Kidney capillary endothelial cell (primary cell): ENCODE measurements at regions not wholly inside any gene's neighbourhood (a gene's known extent, or its start where the extent isn't known, plus 50 kb on each side); places are given as distances from the start of the nearest gene placed in this dataset.
A peak's percentile ranks its signal among the peaks of the same experiment; 100 is the strongest.

Source experiments
- DNase-seq: peaks from one replicate; pipeline ENCODE4 v3.0.0-alpha.2; 2018; ENCODE audit warnings: low spot score

- no peak for DNase-seq
Observed at GRCh38 chr12:78406828-78407227, 457.7 kb upstream of the SYT1 start.

- DNase-seq, result no peak
Observed at GRCh38 chr12:78407722-78408121, 456.9 kb upstream of the SYT1 start.

GRCh38 chr12:78414071-78414470 lies 450.5 kb upstream of the SYT1 start:
- DNase-seq, result no peak

- no peak for DNase-seq
Observed at GRCh38 chr12:78418919-78419318, 445.7 kb upstream of the SYT1 start.

- DNase-seq, result no peak
Observed at GRCh38 chr12:78419513-78419912, 445.1 kb upstream of the SYT1 start.

- no peak for DNase-seq
Observed at GRCh38 chr12:78420991-78421390, 443.6 kb upstream of the SYT1 start.

GRCh38 chr12:78430551-78430950 lies 434.0 kb upstream of the SYT1 start:
- DNase-seq, result no peak

GRCh38 chr12:78431931-78432330 lies 432.6 kb upstream of the SYT1 start:
- DNase-seq, result no peak

- no peak for DNase-seq
Observed at GRCh38 chr12:78439666-78440065, 424.9 kb upstream of the SYT1 start.

- no peak for DNase-seq
Observed at GRCh38 chr12:78441737-78442453, 422.7 kb upstream of the SYT1 start.

GRCh38 chr12:78442454-78442801 lies 422.1 kb upstream of the SYT1 start:
- no peak for DNase-seq

GRCh38 chr12:78446555-78446954 lies 418.0 kb upstream of the SYT1 start:
- no peak for DNase-seq

GRCh38 chr12:78447373-78447772 lies 417.2 kb upstream of the SYT1 start:
- no peak for DNase-seq

GRCh38 chr12:78448692-78449091 lies 415.9 kb upstream of the SYT1 start:
- no peak for DNase-seq

- DNase-seq, result no peak
Observed at GRCh38 chr12:78455991-78456390, 408.6 kb upstream of the SYT1 start.

- no peak for DNase-seq
Observed at GRCh38 chr12:78457938-78458337, 406.6 kb upstream of the SYT1 start.

GRCh38 chr12:78470354-78471195 lies 394.0 kb upstream of the SYT1 start:
- DNase-seq, result peak; percentile 27

- no peak for DNase-seq
Observed at GRCh38 chr12:78473136-78473535, 391.4 kb upstream of the SYT1 start.

- DNase-seq, result no peak
Observed at GRCh38 chr12:78473561-78473960, 391.0 kb upstream of the SYT1 start.

GRCh38 chr12:78483767-78484315 lies 380.7 kb upstream of the SYT1 start:
- DNase-seq, result no peak

GRCh38 chr12:78489990-78490389 lies 374.6 kb upstream of the SYT1 start:
- no peak for DNase-seq

- DNase-seq, result no peak
Observed at GRCh38 chr12:78490861-78491260, 373.7 kb upstream of the SYT1 start.

GRCh38 chr12:78494911-78495310 lies 369.7 kb upstream of the SYT1 start:
- DNase-seq, result no peak
